Colonic mucosa (tissue), 4 donors: ENCODE measurements at regions not wholly inside any gene's neighbourhood (a gene's known extent, or its start where the extent isn't known, plus 50 kb on each side); places are given as distances from the start of the nearest gene placed in this dataset.

Source experiments
- DNase-seq: peaks from one replicate; pipeline ENCODE4 v3.0.0-alpha.2; 2020
- H3K27ac ChIP-seq: fragments of 200-600 bp; one replicate; pipeline ENCODE4 v1.8.0; 2021
- H3K27me3 ChIP-seq: fragments of 200-600 bp; one replicate; pipeline ENCODE4 v1.8.0; 2021
- H3K36me3 ChIP-seq: fragments of 200-600 bp; one replicate; pipeline ENCODE4 v1.8.0; 2021
- H3K4me1 ChIP-seq: fragments of 200-600 bp; one replicate; pipeline ENCODE4 v1.8.0; 2021; ENCODE audit warnings: mild to moderate bottlenecking
- H3K4me3 ChIP-seq: fragments of 200-600 bp; one replicate; pipeline ENCODE4 v1.8.0; 2021
- H3K9ac ChIP-seq, 2 donors: one replicate each; pipeline ENCODE4 v1.7.0; 2013; ENCODE audit warnings: control low read depth in 2 of 2, low read depth in 2 of 2, low read length in 2 of 2
- H3K9me3 ChIP-seq: fragments of 200-600 bp; one replicate; pipeline ENCODE4 v1.8.0; 2021
- CTCF ChIP-seq: fragments of 200-600 bp; IDR thresholded peaks from one replicate; pipeline ENCODE4 v1.8.0; 2022; ENCODE audit warnings: antibody characterized with exemption, mild to moderate bottlenecking
- intact Hi-C: fragments of 100-400 bp; cut with DNase I; formaldehyde crosslinking; loops from one replicate; pipeline ENCODE4 v1.14.1; 2022
- donor health status: healthy.
- donor health status: DM: no; HTN: no; CAD: no.
- donor health status: DM: no; HTN: no; CAD: no.

- DNase-seq = no peak
- no peaks in the 10 kb centered on the region for H3K4me1 ChIP-seq
- H3K27ac ChIP-seq = no peak overlapping the region
- intact Hi-C loops = no loop called here
- no peaks in the 10 kb centered on the region for H3K36me3 ChIP-seq
- H3K9ac ChIP-seq = no peak overlapping the region
- no peak overlapping the region for H3K4me3 ChIP-seq
- TF ChIP-seq CTCF = no peak
- H3K27me3 ChIP-seq = no peaks in the 10 kb centered on the region
- H3K9me3 ChIP-seq = no peaks in the 10 kb centered on the region
Observed at GRCh38 chr9:130755377-130756007, 61.9 kb downstream of the EXOSC2 start.

GRCh38 chr9:130756037-130756436 is 62.5 kb downstream of the EXOSC2 start:
- Histone ChIP-seq H3K27ac (no peak overlapping the region), H3K36me3 (no peaks in the 10 kb centered on the region), H3K4me3 (no peak overlapping the region), H3K27me3 (no peaks in the 10 kb centered on the region), H3K9me3 (no peaks in the 10 kb centered on the region), H3K9ac (no peak overlapping the region), H3K4me1 (no peaks in the 10 kb centered on the region)
- TF ChIP-seq CTCF = no peak
- intact Hi-C loops = no loop called here
- DNase-seq = no peak

- no peak for TF ChIP-seq CTCF
- H3K4me3 ChIP-seq = no peak overlapping the region
- no peaks in the 10 kb centered on the region for H3K9me3 ChIP-seq
- H3K27ac ChIP-seq = no peak overlapping the region
- no peak for DNase-seq
- H3K27me3 ChIP-seq = no peaks in the 10 kb centered on the region
- H3K36me3 ChIP-seq = no peaks in the 10 kb centered on the region
- H3K9ac ChIP-seq = peak overlapping the region in 1 of 2 donors; percentile 12
- H3K4me1 ChIP-seq = no peaks in the 10 kb centered on the region
- intact Hi-C loops = no loop called here
Observed at GRCh38 chr9:130756455-130757152, 63.0 kb downstream of the EXOSC2 start.

- no peaks in the 10 kb centered on the region for H3K27me3 ChIP-seq
- H3K4me3 ChIP-seq = no peak overlapping the region
- no peaks in the 10 kb centered on the region for H3K9me3 ChIP-seq
- intact Hi-C loops = no loop called here
- no peak for DNase-seq
- no peaks in the 10 kb centered on the region for H3K4me1 ChIP-seq
- no peak overlapping the region for H3K27ac ChIP-seq
- H3K36me3 ChIP-seq = no peaks in the 10 kb centered on the region
- TF ChIP-seq CTCF = no peak
- no peak overlapping the region for H3K9ac ChIP-seq
Observed at GRCh38 chr9:130759738-130760137, 66.2 kb downstream of the EXOSC2 start.

- Histone ChIP-seq H3K4me1 (peaks cover 10% of the 10 kb centered on the region), H3K27me3 (no peaks in the 10 kb centered on the region), H3K9me3 (no peaks in the 10 kb centered on the region), H3K36me3 (no peaks in the 10 kb centered on the region), H3K4me3 (no peak overlapping the region), H3K27ac (no peak overlapping the region), H3K9ac (no peak overlapping the region)
- no peak for TF ChIP-seq CTCF
- no peak for DNase-seq
- intact Hi-C loops = no loop called here
Observed at GRCh38 chr9:130763331-130764171, 70.0 kb downstream of the EXOSC2 start.
